ENCODE measurements at regions not wholly inside any gene's neighbourhood (a gene's known extent, or its start where the extent isn't known, plus 50 kb on each side); places are given as distances from the start of the nearest gene placed in this dataset.
"Not testable (repeated sequence)": the region's sequence is repeated elsewhere in the genome, so short reads cannot be mapped to it uniquely, and the experiment has no call there.

DNA sequence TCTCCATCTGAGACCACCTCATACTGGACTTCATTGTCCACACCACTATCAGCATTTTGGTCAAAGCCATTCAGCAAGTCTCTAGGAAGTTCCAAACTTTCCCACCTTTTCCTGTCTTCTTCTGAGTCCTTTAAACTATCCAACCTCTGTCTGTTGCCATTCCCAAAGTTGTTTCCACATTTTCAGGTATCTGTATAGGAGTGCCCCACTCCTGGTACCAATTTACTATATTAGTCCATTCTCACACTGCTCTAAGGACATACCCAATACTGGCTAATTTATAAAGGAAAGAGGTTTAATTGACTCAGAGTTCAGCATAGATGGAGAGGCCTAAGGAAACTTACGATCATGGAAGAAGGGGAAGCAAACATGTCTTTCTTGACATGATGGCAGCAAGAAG, 292.2 kb upstream of the ATXN7L3B start:
- TF ChIP-seq, protein P1, sequence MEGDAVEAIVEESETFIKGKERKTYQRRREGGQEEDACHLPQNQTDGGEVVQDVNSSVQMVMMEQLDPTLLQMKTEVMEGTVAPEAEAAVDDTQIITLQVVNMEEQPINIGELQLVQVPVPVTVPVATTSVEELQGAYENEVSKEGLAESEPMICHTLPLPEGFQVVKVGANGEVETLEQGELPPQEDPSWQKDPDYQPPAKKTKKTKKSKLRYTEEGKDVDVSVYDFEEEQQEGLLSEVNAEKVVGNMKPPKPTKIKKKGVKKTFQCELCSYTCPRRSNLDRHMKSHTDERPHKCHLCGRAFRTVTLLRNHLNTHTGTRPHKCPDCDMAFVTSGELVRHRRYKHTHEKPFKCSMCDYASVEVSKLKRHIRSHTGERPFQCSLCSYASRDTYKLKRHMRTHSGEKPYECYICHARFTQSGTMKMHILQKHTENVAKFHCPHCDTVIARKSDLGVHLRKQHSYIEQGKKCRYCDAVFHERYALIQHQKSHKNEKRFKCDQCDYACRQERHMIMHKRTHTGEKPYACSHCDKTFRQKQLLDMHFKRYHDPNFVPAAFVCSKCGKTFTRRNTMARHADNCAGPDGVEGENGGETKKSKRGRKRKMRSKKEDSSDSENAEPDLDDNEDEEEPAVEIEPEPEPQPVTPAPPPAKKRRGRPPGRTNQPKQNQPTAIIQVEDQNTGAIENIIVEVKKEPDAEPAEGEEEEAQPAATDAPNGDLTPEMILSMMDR (IDR thresholded peaks at IDR 0.05; ENCODE audit: poor library complexity, severe bottlenecking) = no peak
- no peaks in the 10 kb centered on the region for H3K36me3 ChIP-seq (ENCODE audit: low read depth)
- H3K4me3 ChIP-seq (ENCODE audit: severe bottlenecking) = no peak overlapping the region
- H3K27ac ChIP-seq (ENCODE audit: poor library complexity, severe bottlenecking) = no peak overlapping the region
- ATAC-seq (ENCODE audit: low read depth) (no peak), DNase-seq (ENCODE audit: low spot score) (no peak)
- H3K4me1 ChIP-seq (ENCODE audit: insufficient read depth, poor library complexity, severe bottlenecking) = no peaks in the 10 kb centered on the region
- no peaks in the 10 kb centered on the region for H3K27me3 ChIP-seq (ENCODE audit: insufficient read depth, poor library complexity, severe bottlenecking)
- H3K9me3 ChIP-seq (ENCODE audit: severe bottlenecking) = no peaks in the 10 kb centered on the region

DNA sequence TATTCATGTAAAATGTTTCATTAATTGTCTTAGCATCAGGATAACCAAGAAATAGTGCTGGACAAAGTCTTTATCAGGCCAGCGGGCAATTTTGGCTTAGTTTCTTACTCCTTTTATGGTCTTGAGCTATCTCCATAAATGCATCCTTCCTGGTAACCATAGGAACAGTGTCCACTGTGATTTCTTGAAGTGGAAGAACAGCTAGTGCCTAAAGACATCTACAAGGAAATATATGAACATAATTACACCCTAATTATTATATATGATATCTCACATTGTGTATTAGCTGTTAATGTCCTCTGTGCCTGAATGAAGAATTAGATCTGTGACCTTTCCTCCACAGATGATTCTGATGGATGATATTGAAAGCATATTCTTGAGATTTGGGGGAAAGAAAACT, 286.7 kb upstream of the ATXN7L3B start:
- Histone ChIP-seq H3K4me3 (ENCODE audit: severe bottlenecking) (no peak overlapping the region), H3K27ac (ENCODE audit: poor library complexity, severe bottlenecking) (no peak overlapping the region), H3K9me3 (ENCODE audit: severe bottlenecking) (no peaks in the 10 kb centered on the region), H3K27me3 (ENCODE audit: insufficient read depth, poor library complexity, severe bottlenecking) (no peaks in the 10 kb centered on the region), H3K4me1 (ENCODE audit: insufficient read depth, poor library complexity, severe bottlenecking) (no peaks in the 10 kb centered on the region), H3K36me3 (ENCODE audit: low read depth) (no peaks in the 10 kb centered on the region)
- ATAC-seq (ENCODE audit: low read depth) = no peak
- TF ChIP-seq, protein P1 (IDR thresholded peaks at IDR 0.05; ENCODE audit: poor library complexity, severe bottlenecking) = no peak
- DNase-seq (ENCODE audit: low spot score) = no peak

DNA sequence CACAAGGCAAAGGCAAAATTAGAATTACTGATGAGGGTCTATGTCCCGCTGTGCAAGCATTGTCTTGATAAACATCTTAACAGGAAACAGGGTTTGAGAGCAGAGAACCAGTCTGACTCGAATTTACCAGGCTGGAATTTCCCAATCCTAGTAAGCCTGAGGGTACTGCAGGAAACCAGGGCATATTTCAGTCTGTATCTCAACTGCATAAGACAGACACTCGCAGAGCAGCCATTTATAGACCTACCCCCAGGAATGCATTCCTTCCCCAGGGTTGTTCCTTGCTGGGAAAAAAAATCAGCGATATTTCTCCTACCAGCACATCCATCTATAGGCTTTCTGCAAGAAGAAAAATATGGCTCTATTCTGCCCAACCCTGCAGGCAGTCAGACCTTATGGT, 283.8 kb upstream of the ATXN7L3B start:
- DNase-seq (ENCODE audit: low spot score); H3K4me3 ChIP-seq (ENCODE audit: severe bottlenecking); H3K36me3 ChIP-seq (ENCODE audit: low read depth); H3K27me3 ChIP-seq (ENCODE audit: insufficient read depth, poor library complexity, severe bottlenecking); H3K4me1 ChIP-seq (ENCODE audit: insufficient read depth, poor library complexity, severe bottlenecking); ATAC-seq (ENCODE audit: low read depth); H3K27ac ChIP-seq (ENCODE audit: poor library complexity, severe bottlenecking); H3K9me3 ChIP-seq (ENCODE audit: severe bottlenecking): not testable (repeated sequence)

DNA sequence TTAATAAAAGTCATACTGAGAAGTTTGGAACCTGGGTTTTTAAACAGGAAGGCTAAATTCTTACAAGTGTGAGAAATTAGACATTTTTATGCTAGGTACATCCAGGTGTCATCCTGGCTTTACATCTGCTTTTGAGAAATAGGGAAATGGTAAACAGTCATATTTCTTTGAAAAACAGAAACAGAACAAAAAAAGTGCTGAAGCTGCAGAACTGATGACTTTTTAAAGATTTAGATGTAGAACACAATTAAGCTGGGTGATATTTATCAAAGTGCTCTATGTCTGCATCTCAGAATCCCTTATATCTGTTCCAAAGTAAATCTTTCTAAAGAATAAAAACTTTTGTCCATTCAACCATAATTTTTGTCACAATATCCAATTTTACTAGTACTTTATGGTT, 282.9 kb upstream of the ATXN7L3B start:
- Histone ChIP-seq H3K9me3 (ENCODE audit: severe bottlenecking) (no peaks in the 10 kb centered on the region), H3K4me1 (ENCODE audit: insufficient read depth, poor library complexity, severe bottlenecking) (no peaks in the 10 kb centered on the region), H3K36me3 (ENCODE audit: low read depth) (no peaks in the 10 kb centered on the region), H3K27ac (ENCODE audit: poor library complexity, severe bottlenecking) (no peak overlapping the region), H3K27me3 (ENCODE audit: insufficient read depth, poor library complexity, severe bottlenecking) (no peaks in the 10 kb centered on the region), H3K4me3 (ENCODE audit: severe bottlenecking) (no peak overlapping the region)
- TF ChIP-seq, protein P1 (IDR thresholded peaks at IDR 0.05; ENCODE audit: poor library complexity, severe bottlenecking) = no peak
- ATAC-seq (ENCODE audit: low read depth) (no peak), DNase-seq (ENCODE audit: low spot score) (no peak)

DNA sequence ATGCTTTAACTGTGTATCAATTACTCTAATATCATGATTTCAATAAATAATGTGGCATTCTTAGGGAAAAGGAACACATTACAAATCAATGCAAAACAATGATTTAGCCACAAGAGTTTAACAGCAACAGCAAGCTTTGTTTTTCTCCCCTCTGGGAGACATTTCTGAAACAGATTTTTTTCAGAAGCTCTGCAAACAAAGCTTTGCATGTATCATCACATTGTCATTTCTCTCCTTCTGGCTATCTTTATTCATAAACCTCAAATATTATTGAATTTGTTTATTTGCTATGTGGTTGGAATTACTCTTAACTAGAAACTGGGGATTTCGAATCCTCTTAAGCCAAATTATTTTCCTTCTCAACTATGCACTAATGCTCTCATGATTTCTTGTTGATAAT, 278.4 kb upstream of the ATXN7L3B start:
- Histone ChIP-seq H3K9me3 (ENCODE audit: severe bottlenecking) (no peaks in the 10 kb centered on the region), H3K4me1 (ENCODE audit: insufficient read depth, poor library complexity, severe bottlenecking) (no peaks in the 10 kb centered on the region), H3K27ac (ENCODE audit: poor library complexity, severe bottlenecking) (no peak overlapping the region), H3K36me3 (ENCODE audit: low read depth) (no peaks in the 10 kb centered on the region), H3K4me3 (ENCODE audit: severe bottlenecking) (no peak overlapping the region), H3K27me3 (ENCODE audit: insufficient read depth, poor library complexity, severe bottlenecking) (no peaks in the 10 kb centered on the region)
- DNase-seq (ENCODE audit: low spot score) (no peak), ATAC-seq (ENCODE audit: low read depth) (no peak)
- TF ChIP-seq, protein P1 (IDR thresholded peaks at IDR 0.05; ENCODE audit: poor library complexity, severe bottlenecking) = no peak

All from RWPE2 (cell line).